Cardiac fibroblast (primary cell): ENCODE measurements at regions not wholly inside any gene's neighbourhood (a gene's known extent, or its start where the extent isn't known, plus 50 kb on each side); places are given as distances from the start of the nearest gene placed in this dataset.
A peak's percentile ranks its signal among the peaks of the same experiment; 100 is the strongest.

Experiments used
- DNase-seq, 2 donors: peaks; one replicate each; pipeline versions ENCODE4 v3.0.0 to v3.0.0-alpha.2; 2010; ENCODE audit warnings: low read depth in 2 of 2
- H3K4me3 ChIP-seq, 2 donors: replicated peaks in 1 of 2; 1 replicate in 1 of 2; 2 replicates in 1 of 2; pipeline ENCODE4 v1.5.1; 2011; ENCODE audit warnings: low read depth in 2 of 2, low read length in 2 of 2, mild to moderate bottlenecking in 2 of 2, moderate library complexity in 1 of 2
- CTCF ChIP-seq: IDR thresholded peaks from one replicate; pipeline ENCODE4 v1.5.1; 2011; ENCODE audit warnings: low read depth, mild to moderate bottlenecking, low read length, inconsistent platforms

- H3K4me3 ChIP-seq: no peak overlapping the region
- TF ChIP-seq CTCF: no peak
- no peak for DNase-seq
Observed at GRCh38 chr1:168386492-168386891, 105.8 kb downstream of the TBX19 start.

- DNase-seq: no peak
- no peak overlapping the region for H3K4me3 ChIP-seq
- TF ChIP-seq CTCF: no peak
Observed at GRCh38 chr1:168381850-168382249, 101.2 kb downstream of the TBX19 start.

GRCh38 chr1:168380945-168381344 lies 100.3 kb downstream of the TBX19 start:
- H3K4me3 ChIP-seq: no peak overlapping the region
- TF ChIP-seq CTCF: no peak
- no peak for DNase-seq

- no peak for TF ChIP-seq CTCF
- DNase-seq: peak in 1 of 2 donors; percentile 76
- H3K4me3 ChIP-seq: no peak overlapping the region
Observed at GRCh38 chr1:168379104-168379860, 98.6 kb downstream of the TBX19 start.

- DNase-seq: no peak
- H3K4me3 ChIP-seq: no peak overlapping the region
- no peak for TF ChIP-seq CTCF
Observed at GRCh38 chr1:168375566-168376300, 95.1 kb downstream of the TBX19 start.

GRCh38 chr1:168374566-168374965 lies 93.9 kb downstream of the TBX19 start:
- TF ChIP-seq CTCF: no peak
- no peak overlapping the region for H3K4me3 ChIP-seq

More at GRCh38 chr1:168374566-168374965, 93.9 kb downstream of the TBX19 start:
- no peak for DNase-seq
